ENCODE measurements at regions not wholly inside any gene's neighbourhood (a gene's known extent, or its start where the extent isn't known, plus 50 kb on each side); places are given as distances from the start of the nearest gene placed in this dataset.

DNA sequence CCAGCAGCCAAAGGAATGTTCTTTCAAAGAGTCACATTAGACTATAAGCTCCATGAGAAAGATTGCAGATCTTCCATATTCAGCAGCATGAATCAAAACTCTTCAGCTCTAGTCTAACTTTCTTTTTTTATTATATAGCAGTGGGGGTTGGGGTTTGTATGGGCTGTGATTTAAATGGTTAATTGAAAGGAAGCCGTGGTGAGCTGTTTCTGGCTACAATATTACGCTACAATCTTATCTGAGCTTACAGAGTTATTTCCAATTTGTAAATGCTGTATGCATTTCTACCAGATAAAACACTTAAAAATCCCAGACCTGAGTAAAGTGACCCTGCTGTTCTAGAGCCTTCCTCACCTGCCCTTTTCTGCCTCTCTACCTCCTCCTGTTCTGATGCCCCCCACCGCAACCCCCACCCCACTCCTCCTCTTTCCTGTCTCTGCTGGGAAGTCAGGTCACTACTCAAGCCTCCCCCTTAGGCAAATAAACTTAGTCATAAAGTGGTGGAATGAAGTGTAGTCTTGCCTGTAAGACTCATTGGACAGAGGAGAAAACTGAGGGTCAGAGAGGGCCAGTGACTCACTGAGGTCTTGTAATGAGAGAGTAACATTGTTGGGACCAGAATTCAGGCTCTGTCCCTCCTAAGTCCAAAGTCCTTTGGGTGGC lies 1089.5 kb downstream of the BCL11B start:
- no peak for DNase-seq

DNA sequence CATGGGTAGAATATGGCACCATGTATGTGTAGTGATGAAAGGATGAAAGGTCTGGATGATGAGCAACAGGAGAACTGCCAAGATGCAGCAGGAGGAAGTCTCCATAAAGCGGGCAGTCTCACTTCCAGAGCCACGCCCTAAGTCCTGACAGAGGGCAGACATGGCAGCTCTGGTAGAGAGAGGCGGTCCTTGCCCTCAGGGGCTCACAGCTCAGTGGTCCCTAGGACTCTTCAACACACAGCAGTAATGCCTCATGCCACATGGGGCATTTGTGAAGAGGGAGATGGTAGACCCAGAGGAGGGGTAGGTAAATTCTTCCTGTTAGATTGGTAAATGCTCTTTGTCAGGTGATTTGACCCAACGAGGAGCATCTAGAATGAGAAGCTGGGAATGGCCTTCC lies 1088.4 kb downstream of the BCL11B start:
- DNase-seq = no peak

DNA sequence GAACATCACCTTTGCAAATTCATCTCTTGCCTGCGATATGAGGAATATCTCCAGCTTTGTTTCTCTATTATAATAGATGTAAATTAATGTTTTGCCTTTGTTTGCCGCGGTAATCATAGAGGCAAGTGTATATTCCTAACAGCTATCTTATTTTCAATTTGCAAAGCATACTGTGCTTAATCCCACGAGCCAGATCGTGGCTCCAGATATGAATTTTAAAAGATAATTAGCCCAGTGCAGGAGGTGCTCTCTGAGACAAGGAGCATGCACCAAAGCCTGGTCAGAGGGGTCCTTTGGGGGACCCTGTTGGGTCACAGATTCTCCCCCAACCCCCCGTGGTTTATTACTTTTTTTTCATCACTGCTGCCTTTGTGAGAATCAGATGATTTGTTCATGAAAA lies 1087.5 kb downstream of the BCL11B start:
- DNase-seq = no peak

DNA sequence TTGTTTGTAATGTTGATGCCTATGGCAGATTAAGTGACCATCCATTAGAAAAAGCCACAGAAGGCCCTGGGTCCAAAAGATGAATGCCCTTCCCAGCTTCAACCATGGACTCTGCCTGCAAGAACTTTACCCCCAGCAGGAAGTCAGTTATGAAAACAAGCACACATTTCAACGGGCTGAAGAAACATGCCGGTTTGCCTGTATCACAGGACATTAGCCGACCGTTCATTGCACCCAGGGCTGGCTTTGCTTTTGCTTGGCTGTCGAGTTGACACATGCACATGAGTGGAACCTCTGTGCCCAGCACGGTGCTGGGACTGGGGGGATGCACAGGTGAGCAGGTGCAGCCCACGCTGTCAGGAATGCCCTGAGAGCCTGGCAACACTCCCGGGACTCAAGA lies 1087.0 kb downstream of the BCL11B start:
- no peak for DNase-seq

DNA sequence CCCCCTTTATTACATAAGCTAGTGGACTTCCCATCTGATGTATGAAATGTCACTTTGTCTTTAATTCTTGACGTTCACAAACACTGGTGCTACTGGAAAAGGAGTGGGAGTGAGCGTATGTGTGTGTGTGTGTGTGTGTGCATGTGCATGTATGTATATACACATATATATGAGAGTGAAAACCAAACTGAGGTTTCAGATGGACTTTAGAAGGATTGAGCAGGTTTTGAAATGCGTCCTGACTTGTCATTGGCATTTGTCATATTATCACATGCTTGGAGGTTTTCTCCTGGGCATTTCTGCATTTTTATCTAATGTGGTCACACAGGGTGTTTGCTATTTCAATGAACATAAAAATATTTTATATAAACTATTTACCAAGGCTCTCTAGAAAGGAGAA lies 1085.9 kb downstream of the BCL11B start:
- no peak for DNase-seq

DNA sequence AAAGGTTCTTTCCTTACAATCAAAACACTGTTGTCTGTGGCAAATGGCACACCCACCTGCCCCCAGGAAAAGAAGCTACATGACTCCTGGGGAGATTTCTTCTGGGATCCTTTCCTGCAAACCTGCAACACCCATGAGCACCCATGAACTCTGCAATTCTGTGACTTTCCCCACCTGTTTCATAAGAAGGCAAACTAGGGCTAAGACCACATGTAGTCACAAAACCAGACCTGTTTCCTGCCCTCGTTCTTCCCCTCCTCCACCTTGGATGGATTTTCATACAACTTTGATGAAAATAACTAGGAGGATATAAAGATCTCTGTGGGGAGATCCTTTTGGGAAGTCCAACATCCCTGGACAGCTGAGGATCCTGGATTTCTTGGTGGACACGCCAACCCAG lies 1084.7 kb downstream of the BCL11B start:
- DNase-seq = no peak

DNA sequence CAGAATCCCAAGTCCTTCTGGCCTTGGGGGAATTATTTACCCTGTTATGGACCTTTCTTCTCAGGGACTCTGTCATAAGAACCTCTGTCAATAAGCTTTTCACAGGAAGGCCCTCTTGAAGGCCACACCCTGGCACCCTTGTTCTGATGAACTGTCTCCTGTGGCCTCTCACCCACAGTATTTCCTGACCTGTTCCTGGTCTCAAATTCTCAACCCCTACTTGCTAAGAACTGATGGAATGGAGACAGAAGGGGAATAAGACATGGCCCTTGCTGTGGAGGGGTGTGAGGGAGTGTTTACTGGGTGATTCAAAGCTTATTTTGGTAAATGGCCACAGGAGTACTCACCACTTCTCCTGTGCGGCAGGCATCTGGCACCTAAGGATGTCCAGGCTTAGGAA lies 1082.9 kb downstream of the BCL11B start:
- no peak for DNase-seq

DNA sequence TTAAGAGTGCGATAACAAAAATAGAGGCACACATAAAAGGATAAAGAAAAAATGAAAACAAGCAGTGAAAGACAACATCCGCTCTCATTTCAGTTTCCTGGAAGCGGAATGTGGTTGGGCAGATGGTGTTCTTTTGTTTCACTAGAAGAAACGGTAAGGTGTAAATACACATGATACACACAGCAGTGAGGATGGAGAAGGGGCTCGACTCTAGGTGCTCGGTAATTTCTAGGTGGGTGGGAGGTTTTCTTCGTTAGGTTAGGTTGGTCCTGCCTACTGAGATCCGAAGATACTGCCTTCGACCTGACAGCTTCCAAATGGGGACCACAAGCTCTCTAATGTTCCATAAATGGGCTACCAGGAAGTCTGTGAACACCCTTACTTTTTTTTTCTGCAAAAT lies 1082.5 kb downstream of the BCL11B start:
- DNase-seq = no peak

DNA sequence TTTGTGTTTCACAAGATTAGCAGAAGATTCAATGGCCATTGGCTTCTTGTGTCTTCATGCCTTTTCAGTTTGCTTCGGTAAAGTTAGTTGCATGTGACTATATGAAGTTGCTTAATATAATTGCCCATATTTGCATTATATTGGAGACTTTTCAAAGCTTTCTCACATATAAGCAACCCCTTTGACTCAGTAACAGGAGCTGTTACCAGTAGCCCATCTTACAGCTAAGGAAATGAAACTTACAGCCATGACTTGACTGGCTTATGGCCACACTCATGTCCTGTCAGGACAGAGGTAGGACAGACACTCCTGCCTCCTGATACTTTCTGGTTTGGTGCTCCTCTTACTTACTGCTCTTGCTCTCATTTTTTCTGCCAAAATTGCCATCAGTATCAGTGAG lies 1082.1 kb downstream of the BCL11B start:
- DNase-seq = no peak

DNA sequence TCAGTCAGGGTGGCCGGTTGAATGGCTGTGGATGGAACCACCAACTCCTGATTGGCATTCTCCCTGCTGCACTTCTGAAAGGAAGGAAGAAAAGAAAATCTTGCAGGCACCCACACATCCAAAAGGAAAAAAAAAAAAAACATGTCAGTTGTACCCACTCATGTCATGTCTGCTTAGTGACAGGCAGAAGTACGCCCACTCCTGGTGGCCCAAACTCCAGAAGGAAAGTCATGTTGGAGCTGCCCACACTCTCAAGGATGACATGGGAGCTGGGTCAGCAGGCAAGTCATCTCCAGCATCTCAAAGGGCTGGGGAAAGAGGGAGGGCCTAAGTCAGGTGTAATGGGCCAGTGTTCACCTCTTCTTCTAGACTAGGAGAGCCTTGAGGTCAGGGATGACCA lies 1079.1 kb downstream of the BCL11B start:
- no peak for DNase-seq

DNA sequence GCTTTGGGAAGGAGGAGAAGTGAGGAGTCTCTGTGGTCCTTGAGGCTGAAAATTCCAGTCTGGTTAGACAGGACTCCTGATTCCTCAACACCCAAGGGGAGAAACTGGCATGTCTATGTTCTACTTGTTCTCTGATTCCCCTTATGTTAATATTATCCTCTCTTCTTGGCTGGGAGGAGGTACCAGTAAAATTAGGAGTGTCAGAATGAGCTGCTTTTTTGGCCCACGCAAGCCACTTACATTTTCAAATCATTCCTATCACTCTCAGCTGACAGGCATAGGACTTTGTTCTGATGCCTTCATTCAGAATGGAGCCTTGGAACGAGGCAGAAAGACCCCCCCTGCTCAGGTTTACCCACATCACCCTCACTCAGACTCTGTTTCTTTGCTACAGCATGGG lies 1077.2 kb downstream of the BCL11B start:
- DNase-seq = no peak

DNA sequence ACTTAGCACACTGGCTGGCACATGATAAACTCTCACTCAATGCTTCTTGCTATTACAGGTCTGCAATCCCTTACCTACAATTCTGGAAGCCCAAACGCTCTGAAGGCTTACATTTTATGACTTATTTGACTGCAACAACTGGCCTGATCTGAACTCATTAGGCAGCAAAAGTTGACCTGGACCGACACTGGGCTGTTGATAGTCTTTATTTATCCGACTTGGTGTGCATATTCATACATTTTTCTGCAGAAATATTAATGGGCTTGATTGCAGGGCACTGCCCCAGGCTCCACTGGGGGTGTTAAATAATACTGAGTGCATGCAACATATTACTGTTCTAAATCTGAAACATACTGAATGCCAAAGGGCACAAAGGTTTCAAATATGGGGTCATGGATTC lies 1076.7 kb downstream of the BCL11B start:
- no peak for DNase-seq

DNA sequence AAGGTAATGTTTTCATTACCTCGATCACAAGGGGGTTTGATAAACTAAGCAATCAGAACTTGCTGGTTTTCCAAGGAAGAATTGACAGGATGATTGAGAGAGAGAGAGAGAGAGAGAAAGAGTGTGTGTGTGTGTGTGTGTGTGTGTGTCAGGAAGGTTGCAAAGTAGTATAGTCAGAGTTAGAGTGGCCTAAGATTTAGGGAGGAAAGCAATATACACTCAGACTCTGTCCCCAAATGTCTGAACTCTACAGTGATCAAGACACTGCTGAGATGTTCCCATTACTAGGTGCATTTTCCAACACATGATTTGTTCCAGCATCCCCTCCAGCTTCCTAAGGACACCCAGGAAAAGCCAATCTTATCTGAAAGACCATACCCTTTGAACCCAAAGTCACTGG lies 1074.1 kb downstream of the BCL11B start:
- no peak for DNase-seq

DNA sequence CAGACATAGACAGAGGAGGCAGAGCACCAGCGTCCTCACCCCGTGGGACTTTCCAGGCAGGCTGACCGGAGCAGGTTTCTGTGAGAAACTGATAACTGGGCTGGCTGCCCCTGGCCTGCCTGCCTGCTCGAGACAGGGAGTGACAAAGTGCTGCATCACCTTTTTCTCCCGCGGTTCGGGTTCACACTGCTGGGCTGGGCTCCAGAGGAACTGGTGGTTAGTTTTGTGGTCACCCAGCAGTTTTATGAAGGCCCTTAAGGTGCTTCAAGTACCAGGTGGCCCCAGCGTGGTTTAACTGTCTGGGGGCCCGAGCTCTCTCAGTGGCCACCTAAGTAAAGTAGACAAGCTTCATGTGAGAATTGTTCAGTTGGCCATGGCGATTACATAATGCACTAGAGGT lies 1073.6 kb downstream of the BCL11B start:
- no peak for DNase-seq

DNA sequence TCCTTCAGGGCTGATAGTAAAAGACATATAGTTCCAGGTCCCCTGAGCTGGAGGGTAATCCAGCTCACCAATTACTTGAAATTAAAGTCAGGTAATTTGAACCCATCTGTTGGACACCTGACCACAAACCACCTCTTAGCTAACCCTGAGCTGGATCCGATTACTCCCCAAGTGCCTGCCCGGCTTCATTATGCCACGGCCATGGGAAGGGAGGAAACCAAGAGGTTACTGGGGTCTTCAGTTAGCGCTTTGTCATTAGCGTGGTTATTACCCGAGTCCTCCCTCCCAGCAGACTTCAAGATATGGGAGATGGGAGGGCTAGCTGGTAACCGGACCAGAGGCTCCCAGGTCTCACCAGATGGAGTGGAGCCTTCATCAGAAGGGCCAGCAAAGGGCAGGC lies 1071.4 kb downstream of the BCL11B start:
- DNase-seq = no peak

DNA sequence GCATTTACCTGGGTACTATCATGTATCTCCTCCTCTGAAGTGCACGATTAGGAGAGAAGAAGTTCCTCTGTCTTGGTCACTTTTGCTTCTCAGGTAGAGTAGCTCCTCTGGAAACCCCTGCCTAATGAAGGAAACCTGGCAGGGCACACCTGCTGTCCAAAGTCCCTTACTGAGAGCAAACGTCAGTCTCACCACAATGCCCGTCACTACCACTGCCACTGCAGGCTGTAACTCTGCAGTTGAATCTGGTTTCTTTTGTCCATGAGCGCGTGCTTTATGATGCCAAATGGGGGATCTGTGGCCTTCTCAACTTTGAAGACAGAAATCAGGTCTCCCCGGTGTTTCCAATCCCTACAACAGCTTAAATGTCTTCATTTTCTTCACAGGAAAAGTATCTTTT lies 1068.6 kb downstream of the BCL11B start:
- no peak for DNase-seq

DNA sequence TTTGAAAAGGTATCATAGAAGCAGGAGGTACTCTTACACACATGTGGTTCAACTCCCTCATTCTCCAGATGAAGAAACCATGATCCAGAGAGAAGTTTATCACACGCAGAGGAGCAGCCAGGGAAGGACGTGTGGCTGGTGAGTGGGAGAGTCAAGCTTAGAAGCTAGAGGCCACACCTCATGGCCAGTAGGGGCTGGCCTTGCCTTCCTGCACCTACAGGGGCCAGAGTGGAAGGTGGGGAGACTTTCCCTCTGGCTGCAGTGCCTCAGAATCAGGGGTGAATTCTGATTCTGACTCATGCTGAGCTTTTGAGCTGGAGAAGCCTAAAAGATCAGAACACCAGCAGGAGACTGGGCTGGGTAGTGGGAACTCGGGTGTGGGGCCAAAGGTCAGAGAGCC lies 1067.9 kb downstream of the BCL11B start:
- no peak for DNase-seq

DNA sequence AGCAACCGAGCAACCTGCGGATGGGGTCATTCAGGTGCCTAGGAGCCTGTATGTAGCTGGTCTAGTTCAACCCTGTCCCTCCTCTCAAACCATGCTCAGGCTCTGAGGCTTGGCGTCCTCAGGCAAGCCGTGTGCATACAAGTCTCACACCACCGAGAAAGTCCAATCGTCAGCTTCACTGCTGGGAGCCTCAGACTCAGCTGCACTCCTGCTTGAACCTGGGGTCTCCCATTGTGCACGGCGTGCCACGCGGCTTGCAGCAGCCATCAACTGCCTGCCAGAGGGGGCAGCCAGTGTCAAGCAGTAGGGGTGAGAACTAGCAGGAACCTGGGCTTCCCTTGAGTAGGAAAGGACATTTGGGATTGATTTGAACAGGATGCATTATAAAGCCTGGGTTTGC lies 1064.6 kb downstream of the BCL11B start:
- DNase-seq = no peak

DNA sequence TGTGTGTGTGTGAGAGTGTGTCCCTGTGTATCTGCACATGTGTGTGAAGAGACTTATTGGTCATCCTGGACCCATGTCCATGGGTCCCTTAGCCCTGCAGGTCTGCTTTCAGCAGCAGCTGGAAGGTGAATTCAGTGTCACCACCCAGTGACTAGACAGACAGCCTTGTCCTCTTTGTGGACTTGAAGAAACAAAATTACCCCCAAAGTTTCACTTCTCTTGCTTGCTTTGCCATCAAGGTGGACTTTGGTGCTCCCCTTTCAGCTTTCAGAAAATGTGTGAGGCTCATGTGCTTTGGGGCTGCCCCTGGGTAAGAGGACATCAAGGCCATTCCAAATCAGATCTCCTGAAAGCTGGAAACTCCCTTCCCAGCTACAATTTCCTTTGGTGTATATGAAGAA lies 1063.8 kb downstream of the BCL11B start:
- no peak for DNase-seq

DNA sequence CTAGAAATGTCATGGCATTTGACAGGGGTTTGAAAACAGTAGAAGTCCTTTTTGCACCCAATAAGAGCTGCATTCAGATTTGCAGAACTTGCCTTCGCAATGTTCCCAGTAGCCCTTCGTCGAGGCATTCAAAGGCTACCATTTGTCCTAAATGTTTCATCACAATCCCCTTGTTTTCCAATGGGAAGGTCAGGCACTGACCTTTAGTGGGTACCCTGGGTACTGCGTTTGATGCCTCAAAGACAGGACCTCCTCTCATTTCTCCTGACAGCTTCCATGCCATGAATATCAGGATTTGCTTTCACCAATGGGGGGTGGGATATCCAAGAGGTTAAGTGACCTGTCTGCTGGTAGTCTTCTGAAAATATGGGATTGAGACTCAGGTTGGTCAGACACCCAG lies 1063.1 kb downstream of the BCL11B start:
- no peak for DNase-seq

DNA sequence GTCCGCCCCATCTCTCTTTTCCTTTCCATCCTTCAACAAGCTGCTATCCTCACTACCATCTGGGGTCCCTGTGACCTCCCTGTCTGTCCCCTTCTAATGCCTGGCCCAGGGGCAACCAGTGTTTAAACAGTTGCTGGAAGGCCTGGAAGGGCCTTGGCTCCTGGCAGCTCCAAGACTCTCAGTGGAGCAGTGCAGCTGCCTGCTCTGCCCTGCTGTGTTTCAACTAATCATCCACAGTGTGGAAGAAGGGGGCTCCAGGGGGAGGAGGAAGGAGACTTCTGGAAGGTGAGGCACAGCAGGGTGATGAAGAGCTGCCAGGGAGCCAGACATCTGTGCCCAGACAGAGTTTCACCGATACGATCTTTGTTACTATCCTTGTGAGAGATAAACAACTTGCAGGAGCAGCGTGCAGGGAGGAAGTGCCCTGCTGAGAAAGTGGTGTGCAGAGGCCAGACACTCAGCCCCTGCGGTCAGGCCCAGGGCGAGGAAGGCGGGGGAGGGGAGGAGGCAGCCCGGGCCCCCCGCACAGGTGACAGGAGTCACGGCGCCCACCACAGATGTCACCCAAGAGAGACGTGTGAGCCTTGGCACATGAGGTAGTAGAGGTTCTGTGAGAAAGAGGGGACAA lies 1061.8 kb downstream of the BCL11B start:
- DNase-seq = no peak

DNA sequence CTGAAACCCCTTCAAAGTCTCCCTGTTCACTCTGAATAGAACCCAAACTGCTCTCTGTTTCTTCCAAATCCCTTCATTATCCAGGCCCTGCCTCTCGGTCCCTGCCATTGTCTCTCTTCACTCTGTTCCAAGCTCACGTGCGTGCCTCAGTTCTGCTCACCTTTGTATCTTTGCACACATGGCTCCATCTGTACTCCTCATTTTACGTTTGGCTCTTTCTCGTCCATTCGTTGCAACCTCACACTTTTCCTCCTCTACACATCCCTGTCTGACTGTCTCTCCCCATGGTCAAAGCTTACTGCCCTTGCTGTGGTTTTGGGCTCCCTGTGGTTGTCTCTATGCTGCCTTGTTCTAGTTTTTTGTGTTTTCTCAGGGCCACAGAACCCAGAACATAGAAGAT lies 1054.5 kb downstream of the BCL11B start:
- no peak for DNase-seq

DNA sequence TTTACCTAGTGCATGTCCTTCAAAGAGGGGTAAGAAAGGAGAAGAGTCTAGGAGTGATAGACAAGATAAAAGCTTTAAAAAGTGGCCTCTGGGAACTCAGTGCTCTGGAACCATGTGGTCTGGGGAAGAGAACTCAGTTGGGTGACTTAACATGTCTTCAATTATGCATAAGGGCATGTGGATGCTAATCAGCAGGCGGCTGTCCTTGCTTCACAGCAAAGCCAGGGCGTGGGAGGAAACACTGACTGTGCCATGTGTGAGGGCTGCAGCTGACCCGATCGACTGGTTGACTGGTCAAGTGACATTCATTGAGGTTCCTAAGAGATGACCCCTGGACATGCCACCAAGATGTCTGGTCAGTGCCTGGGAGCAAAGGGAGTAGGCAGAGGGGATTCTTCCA lies 1053.8 kb downstream of the BCL11B start:
- DNase-seq = no peak

DNA sequence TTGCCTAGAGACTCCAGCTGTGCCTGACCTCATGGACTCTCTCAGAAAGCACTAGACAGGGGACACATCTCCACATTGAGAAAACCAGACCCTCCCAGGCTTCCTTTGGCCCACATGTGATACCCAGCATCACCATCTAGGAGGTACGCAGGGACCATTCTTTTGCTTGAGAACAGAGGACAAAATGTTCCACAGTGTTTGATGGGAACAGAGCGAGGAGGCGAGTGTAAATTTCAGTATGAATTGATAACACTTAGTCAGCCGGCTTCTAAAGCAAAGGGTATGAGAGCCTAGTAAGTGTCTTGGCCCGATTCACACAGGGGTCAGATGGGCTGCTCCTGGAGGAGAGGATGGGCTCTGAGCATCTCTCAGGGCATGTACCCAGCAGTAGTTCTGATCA lies 1052.4 kb downstream of the BCL11B start:
- no peak for DNase-seq

DNA sequence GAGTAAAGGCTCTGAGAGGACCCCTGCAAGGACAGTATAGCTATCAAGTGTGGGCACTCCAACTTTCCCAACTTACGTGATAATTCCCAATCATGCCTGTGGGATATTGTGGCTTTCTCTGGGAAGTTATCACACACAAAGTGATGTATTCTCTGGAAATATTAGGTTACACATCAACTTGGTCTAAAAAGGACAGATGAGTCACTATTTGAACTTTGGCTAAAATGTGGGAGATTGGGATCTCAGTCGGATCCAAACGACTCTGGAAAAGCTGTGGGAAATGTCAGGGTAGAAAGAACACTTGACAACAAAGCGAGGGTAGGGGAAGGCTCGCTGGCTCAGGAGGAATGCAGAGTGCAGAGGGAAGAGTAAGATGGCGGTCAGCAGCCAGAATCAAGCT lies 1048.9 kb downstream of the BCL11B start:
- no peak for DNase-seq
